ENCODE measurements at regions not wholly inside any gene's neighbourhood (a gene's known extent, or its start where the extent isn't known, plus 50 kb on each side); places are given as distances from the start of the nearest gene placed in this dataset.

DNA sequence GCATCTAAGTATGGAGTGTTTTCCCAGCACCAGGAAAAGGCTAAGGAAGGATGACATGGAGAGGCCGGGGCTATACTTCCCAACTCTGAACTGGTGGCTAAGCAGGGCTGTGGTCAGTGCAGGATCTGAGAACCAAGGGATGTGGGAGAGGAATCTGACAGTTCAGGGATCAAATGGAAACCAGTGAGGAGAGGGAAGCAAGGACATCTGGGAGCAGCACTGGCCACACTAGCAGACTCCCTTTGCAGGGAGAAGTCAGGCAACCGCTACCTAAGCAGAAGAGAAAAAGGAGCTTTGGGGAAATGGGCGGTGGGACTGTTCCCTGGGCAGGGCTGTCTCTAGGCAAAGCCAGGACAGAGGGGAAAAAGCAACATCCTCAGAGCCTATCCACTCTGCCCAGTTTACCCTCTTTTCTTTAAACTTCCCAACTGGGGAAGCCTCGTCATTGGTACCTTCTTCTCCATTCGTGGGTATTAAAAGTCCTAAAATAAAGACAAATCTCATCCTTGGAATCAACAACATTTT lies 105.8 kb upstream of the MEIS1 start:
- Histone ChIP-seq H3K27ac (no peak overlapping the region), H3K4me3 (no peak overlapping the region)
- DNase-seq (ENCODE audit: low spot score) = no peak
- TF ChIP-seq, protein P1, sequence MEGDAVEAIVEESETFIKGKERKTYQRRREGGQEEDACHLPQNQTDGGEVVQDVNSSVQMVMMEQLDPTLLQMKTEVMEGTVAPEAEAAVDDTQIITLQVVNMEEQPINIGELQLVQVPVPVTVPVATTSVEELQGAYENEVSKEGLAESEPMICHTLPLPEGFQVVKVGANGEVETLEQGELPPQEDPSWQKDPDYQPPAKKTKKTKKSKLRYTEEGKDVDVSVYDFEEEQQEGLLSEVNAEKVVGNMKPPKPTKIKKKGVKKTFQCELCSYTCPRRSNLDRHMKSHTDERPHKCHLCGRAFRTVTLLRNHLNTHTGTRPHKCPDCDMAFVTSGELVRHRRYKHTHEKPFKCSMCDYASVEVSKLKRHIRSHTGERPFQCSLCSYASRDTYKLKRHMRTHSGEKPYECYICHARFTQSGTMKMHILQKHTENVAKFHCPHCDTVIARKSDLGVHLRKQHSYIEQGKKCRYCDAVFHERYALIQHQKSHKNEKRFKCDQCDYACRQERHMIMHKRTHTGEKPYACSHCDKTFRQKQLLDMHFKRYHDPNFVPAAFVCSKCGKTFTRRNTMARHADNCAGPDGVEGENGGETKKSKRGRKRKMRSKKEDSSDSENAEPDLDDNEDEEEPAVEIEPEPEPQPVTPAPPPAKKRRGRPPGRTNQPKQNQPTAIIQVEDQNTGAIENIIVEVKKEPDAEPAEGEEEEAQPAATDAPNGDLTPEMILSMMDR (IDR thresholded peaks at IDR 0.05) = no peak

- no peak for DNase-seq (ENCODE audit: low spot score)
- H3K4me3 ChIP-seq = no peak overlapping the region
- TF ChIP-seq, protein P1 (IDR thresholded peaks at IDR 0.05) = no peak
- H3K27ac ChIP-seq = no peak overlapping the region
Observed at GRCh38 chr2:66327066-66327740, 107.7 kb upstream of the MEIS1 start.

GRCh38 chr2:66324909-66325528 lies 109.9 kb upstream of the MEIS1 start:
- TF ChIP-seq, protein P1 (IDR thresholded peaks at IDR 0.05) = no peak
- no peak for DNase-seq (ENCODE audit: low spot score)
- no peak overlapping the region for H3K27ac ChIP-seq
- no peak overlapping the region for H3K4me3 ChIP-seq

- DNase-seq (ENCODE audit: low spot score) = no peak
- no peak overlapping the region for H3K27ac ChIP-seq
- no peak overlapping the region for H3K4me3 ChIP-seq
- TF ChIP-seq, protein P1 (IDR thresholded peaks at IDR 0.05) = no peak
Observed at GRCh38 chr2:66324356-66324755, 110.6 kb upstream of the MEIS1 start.

GRCh38 chr2:66323406-66323805 lies 111.5 kb upstream of the MEIS1 start:
- Histone ChIP-seq H3K27ac (no peak overlapping the region), H3K4me3 (no peak overlapping the region)
- DNase-seq (ENCODE audit: low spot score) = no peak
- TF ChIP-seq, protein P1 (IDR thresholded peaks at IDR 0.05) = no peak

- Histone ChIP-seq H3K4me3 (no peak overlapping the region), H3K27ac (no peak overlapping the region)
- TF ChIP-seq, protein P1 (IDR thresholded peaks at IDR 0.05) = no peak
- DNase-seq (ENCODE audit: low spot score) = no peak
Observed at GRCh38 chr2:66322506-66323260, 112.2 kb upstream of the MEIS1 start.

Data from coronary artery (tissue), 2 donors.